Gastrocnemius medialis (tissue), 4 donors: ENCODE measurements at regions not wholly inside any gene's neighbourhood (a gene's known extent, or its start where the extent isn't known, plus 50 kb on each side); places are given as distances from the start of the nearest gene placed in this dataset.

Experiments used
- POLR2A ChIP-seq, 2 donors: fragments of 450-650 bp; IDR thresholded peaks; one replicate each; pipeline ENCODE4 v1.6.1; 2017; ENCODE audit warnings: antibody characterized with exemption in 2 of 2, mild to moderate bottlenecking in 2 of 2, moderate library complexity in 2 of 2
- TF ChIP-seq, protein P1 (sequence below), 5 experiments: fragments of 450-650 bp in 3 of 5; fragments of 200-600 bp in 2 of 5; sonication (generic) in 2 of 5; IDR thresholded peaks in 4 of 5; conservative IDR thresholded peaks in 1 of 5; 1 replicate in 4 of 5; 2 replicates in 1 of 5; pipeline ENCODE4 v1.5.1; 2016 to 2019; ENCODE audit warnings: antibody characterized with exemption in 5 of 5, mild to moderate bottlenecking in 3 of 5, moderate library complexity in 3 of 5

DNA sequence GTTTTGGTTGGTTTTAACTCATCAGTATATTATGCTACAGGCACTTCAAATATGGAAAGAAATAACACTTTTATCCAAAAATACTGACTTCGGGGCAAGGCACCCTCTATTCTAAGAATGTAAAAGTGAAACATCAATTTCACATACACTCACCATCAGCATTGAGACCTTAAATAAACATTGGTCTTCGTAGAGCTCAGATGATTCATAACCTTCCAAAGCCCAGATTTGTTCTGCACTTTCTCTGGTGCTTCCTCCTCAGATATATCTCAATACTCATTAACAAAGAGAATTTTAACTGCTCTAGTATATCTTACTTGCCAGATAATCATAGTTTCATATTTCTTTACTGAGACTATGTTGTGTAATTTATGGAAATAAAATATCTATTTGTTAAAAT, 794.3 kb downstream of the LIG4 start:
- no peak for TF ChIP-seq POLR2A (IDR thresholded peaks at IDR 0.05)
- TF ChIP-seq, protein P1, sequence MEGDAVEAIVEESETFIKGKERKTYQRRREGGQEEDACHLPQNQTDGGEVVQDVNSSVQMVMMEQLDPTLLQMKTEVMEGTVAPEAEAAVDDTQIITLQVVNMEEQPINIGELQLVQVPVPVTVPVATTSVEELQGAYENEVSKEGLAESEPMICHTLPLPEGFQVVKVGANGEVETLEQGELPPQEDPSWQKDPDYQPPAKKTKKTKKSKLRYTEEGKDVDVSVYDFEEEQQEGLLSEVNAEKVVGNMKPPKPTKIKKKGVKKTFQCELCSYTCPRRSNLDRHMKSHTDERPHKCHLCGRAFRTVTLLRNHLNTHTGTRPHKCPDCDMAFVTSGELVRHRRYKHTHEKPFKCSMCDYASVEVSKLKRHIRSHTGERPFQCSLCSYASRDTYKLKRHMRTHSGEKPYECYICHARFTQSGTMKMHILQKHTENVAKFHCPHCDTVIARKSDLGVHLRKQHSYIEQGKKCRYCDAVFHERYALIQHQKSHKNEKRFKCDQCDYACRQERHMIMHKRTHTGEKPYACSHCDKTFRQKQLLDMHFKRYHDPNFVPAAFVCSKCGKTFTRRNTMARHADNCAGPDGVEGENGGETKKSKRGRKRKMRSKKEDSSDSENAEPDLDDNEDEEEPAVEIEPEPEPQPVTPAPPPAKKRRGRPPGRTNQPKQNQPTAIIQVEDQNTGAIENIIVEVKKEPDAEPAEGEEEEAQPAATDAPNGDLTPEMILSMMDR (IDR thresholded peaks at IDR 0.05 in 4 of 5, conservative IDR thresholded peaks at IDR 0.05 in 1 of 5) = no peak
